ENCODE measurements at regions not wholly inside any gene's neighbourhood (a gene's known extent, or its start where the extent isn't known, plus 50 kb on each side); places are given as distances from the start of the nearest gene placed in this dataset.

DNA sequence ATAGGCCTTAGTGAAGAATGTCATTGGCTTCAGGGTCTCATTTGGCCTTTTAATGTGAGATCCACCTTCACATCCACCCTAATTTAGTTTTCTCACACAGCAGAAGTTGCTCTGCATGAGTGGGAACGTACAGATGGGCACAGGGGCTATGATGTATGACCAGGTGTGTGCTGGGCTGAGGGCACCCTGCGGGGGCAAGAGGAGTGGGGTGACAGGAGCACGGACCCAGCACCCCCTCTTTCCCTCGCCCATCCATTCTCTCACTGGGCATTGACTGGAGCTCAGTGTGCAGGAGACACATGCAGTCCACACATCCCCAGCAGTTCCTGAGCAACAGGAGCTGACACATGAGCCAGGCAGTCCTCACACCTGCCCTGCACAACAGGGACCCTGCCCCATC is 95.1 kb upstream of the PPP2R2D start:
- FAIRE-seq (no peak), DNase-seq (ENCODE audit: insufficient read length, low spot score) (no peak)

DNA sequence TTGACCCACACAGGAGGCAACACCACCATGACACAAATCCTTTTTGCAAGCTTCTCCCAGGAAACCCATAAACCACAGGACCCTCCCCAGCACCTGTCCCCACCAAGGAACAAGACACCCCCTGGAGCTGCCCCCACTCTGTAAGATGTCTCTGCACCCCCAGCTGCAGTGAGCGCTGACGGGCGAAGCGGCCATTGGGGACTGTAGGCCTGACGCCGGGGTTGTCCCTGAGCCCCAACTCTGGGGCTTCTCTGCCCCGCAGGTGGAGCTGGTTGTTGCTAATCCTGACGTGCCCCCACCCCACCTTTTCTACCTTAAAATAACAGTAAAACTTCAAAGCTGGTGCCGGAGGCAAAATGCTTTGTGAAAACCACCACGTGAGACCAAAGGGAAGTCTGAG is 94.7 kb upstream of the PPP2R2D start:
- DNase-seq (ENCODE audit: insufficient read length, low spot score) = no peak
- FAIRE-seq = no peak

DNA sequence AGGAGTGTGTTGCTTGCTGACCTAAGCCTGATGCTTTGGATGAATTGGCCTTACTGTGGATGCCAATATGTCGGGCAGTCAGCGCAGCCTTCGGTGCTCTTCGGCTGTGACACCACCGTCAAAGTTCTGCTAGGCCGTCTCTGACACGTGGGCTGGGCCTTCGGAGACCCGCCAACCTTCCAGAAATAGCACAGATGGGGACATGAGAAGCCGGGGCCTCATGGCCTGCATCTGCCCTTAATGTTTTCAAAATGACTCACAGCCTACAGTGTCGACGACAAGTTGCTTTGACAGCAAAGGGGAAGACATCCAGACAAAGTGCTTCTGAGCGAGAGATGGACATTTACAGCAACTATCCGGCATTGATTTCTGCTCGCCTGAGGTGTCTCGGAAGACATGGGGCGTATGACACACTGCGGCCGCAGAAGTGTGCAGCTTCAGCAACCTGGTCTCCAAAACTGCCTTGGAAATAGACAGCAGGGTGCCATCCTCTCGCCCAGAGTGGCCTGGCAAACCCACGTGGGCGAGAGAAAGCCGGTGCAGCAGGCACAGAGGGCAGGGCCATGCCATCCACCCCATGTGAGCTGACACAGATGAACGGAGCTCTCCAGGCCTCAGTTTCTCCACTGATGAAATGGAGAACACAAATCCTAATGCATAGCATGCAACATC is 94.0 kb upstream of the PPP2R2D start:
- no peak for DNase-seq (ENCODE audit: insufficient read length, low spot score)
- FAIRE-seq = no peak

DNA sequence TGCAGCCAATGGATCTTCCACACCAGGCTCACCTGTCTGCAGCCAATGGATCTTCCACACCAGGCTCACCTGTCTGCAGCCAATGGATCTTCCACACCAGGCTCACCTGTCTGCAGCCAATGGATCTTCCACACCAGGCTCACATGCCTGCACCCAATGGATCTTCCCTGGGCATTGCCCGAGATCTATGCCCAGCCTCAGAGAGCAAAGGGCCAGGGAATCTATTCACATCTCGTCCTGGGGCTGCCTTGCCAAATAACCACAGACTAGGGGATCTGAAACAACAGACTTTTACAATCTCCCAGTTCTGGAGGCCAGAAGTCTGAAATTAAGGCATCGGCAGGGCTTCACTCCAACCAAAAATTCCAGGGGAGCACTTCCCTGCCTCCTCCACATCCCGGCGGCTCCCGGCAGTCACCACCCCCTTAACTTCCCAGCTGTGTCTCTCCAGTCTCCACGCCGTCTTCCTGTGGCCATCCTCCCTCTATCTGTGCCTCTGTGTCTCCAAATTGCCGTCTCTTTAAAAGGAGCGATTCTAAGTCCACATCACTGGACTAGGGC is 92.4 kb upstream of the PPP2R2D start:
- FAIRE-seq (no peak), DNase-seq (ENCODE audit: insufficient read length, low spot score) (no peak)

DNA sequence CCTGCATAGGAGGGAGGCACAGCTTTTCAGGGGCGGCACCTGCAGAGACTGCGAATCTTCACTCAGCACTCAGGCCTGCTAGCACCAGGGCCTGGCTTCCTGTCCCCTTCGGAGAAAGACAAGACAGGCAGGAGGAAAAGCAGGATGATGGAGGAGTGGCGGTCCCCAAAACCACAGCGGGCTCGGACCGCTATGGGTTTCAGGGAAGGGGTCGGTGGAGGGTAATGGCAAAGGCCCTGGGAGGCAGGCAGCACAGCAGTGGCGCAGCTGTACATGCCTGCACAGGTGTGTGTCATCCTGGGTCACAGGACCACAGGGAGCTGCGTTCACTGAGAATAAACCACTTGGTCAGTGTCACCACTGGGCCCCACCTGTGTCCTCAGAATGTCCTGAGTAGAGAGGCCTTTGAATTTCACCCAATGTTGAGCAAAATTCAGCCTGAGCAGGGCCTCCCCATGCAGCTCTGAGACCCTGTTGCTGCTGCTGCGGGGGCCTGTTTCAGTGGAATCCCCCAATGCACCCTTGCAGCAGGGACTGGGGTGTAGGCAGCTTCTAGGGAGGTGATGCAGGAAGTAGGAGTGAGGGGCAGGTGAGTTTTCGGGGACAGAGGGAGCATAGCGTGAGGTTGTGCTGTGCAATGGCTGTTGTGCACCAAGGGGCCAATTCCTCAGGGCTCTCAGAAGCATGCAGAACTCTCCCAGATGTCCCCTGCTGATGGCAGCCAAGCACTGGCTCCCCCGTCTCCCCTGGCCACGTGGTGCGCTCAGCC is 90.6 kb upstream of the PPP2R2D start:
- DNase-seq (ENCODE audit: insufficient read length, low spot score) (no peak), FAIRE-seq (no peak)

DNA sequence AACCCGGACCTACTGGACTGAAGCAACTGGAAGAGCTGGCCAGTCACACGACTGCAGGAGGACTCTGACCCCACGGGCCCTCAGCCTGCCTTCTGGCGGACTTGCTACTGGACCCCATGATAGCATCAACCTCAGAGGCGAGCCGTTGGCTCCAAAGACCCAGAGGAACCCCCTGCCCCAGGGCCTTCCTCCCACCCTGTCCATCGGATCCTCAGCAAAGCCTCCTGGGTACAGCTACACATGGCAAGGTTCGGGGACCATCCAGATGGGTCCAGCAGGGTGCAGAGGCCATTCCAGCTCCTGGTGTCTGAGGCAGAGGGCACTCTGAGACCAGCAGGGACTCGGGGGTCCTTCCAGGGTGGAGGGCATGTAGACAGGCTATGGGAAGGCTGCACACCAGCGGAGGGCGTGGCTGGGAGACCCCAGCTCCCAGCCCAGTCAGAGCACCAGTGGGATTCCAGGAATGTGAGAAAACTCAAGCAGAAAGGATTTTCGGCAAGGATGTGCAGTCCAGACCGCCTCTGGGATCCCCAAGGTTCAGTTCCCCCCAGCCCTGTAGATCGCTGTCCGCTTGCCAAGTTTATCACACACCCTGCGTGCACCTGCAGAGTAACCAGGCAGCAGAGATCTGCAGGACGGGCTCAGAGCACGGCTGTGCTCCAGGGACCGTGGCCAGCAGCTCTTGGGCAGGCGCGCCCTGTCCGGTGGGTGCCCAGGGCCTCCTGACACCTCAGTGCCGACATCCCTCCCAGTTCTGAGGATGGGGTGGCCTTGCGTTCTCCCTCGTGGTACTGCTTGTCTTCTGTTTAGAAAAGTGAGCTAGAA is 89.8 kb upstream of the PPP2R2D start:
- DNase-seq (ENCODE audit: insufficient read length, low spot score) = no peak
- no peak for FAIRE-seq

DNA sequence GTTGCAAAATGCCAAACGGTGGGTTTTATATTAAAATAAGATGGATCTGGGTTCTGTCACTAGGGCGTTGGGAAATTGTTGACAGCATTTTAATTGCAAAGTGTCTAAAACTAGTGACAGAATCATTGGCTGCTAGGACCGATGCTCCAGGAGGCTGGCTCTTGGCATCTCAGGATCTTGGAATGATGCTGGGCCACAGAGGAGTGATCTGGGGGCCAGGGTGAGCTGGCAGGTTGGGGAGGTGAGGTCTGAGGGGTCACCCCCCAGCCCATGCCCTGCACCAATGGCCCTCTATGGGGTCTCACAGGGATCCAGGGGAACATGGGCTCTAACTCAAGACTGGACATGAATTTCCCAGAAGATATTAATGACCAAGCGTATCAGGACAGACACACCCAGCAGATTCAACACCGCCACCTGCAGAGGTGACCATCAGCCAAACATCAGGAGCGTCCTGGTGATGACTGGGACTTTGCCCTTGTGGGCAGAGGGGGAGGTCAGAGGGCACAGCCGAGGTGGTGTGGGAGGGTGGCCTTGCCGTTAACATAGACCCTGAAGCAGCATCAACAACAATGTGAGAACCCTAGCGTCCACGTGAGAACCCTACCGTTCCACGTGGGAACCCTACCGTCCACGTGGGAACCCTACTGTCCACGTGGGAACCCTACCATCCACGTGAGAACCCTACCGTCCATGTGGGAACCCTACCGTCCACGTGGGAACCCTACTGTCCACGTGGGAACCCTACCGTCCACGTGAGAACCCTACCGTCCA is 89.0 kb upstream of the PPP2R2D start:
- DNase-seq (ENCODE audit: insufficient read length, low spot score) (no peak), FAIRE-seq (no peak)

DNA sequence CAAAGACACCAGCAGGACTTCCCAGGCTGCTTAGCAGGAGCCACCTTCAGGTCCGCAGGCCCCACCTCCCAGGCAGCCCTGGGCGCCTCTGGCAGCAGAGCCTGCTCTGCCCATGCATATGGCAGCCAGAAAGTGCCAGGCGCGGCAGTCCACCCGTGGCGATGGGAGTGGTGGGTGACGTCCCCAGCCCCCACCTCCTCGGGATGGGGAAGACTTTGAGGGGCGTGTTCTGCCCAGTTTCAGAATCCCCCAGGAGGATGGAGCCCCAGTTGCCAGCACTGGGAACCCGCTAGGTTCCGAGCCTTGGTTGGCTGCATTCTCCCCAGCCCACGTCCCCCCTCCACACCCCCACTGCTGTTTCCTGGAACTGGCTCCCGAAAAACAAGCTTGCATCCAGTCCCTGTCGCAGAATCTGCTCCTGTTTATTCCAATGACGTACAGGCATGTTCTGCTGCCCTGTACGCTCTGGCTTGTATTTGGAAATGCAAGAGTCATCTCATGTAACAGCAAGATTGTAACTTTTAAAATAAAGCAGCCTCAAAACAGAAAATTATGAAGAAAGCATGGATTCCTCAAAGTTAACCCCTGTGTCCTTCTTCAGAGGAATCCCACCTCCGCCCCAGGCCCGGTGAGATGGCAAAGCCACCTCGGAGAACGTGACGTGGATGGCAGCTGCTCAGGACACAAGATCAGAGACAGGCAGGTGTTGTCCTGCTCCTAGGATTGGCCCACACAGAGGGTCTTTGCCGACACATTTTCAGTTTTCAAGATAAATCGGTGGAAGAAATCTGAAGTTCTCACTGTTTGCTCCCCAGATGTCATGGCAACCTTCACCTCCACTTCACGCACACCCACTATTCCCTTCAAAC is 87.8 kb upstream of the PPP2R2D start:
- DNase-seq (ENCODE audit: insufficient read length, low spot score) (no peak), FAIRE-seq (no peak)

DNA sequence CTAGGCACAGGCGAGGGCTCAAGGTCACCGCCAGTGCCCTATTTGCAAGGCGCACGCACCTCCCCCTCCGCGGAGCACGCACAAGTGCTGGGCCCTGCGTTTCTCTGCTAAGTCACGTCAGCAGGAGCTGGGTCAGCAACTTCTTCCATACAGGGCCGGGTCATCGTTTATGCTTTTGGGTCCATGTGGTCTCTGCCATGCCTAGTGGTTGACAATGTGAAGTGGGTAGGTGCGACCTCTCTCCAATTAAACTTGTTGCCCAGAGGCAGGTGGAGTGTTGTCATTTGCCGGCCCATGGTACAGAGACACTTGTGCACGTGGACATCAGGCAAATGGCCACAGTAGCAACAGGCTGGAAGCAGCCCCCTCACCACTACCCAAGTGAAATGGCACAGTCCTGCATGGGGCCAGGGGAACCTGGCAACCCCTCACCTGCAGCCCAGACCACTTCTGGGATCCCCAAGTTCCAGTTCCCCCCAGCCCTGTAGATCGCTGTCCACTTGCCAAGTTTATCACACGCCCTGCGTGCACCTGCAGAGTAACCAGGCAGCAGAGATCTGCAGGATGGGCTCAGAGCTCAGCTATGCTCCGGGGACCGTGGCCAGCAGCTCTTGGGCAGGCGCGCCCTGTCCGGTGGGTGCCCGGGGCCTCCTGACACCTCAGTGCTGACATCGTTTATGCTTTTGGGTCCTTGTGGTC is 86.1 kb upstream of the PPP2R2D start:
- DNase-seq (ENCODE audit: insufficient read length, low spot score) (no peak), FAIRE-seq (no peak)

DNA sequence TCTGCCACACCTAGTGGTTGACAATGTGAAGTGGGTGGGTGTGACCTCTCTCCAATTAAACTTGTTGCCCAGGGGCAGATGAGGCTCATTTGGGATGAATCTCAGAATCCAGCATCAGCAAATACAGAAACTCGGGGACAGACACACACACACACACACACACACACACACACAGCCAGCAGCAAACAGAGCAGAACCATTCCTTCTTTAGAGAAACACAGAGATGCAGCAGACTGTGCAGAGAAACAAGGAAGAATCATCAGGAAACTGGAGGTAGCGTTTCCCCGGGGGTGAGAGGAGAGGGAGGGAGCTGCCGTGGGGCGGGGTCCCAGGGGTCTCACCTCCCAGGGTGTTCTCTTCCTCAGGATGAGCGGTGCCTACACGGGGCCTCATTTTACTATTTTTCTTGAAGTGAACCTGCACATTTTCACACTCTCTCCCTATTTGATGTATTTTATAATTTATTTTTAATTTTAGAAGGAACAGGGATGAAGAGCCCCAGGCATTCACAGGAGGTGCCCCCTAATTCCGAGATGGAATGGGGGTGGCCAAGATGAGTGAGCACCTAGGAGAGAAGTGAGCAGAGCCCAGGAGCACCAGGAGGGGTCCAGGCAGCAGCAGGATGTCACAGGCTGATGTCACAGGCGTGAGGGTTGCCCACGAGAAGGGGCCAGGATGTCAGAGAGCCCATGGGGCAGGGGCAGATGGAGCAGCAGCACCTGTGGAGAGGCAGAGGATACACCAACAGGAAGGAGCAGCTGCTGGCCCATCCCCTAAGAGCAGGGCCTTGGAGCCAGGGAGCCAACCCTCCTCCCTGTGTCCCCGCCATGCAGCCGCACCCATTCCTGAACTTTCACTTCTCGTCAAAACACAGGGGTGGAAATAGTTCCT is 85.3 kb upstream of the PPP2R2D start:
- FAIRE-seq (no peak), DNase-seq (ENCODE audit: insufficient read length, low spot score) (no peak)

DNA sequence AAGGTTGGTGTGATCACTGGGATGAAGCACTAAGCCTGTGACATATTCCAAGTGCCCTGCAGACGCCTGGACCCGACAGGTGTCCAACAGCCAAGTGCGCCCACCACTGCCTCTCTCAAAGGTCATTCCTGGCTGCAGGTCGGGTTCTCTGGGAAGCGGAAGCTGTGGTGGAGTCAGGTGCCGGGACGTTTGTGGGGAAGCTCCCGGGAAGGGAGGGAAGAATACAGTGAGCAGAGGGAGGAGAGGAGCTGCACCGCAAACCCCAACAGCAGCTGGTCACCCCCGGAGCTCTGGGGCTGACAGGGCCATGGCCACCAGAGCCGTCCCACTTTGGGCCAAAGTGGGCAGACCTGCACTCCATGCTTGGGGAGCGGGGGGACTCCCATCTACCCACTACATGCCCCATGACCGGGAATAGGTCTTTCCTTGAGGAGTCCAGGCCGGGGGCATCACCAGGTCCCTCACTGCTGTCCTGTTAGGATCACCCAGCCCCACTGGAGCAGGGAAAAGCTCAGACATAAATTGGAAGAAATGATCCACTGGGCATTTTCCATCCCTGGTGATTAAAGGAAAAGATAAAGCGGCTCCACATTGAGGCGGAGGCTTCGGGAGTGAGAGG is 84.5 kb upstream of the PPP2R2D start:
- no peak for DNase-seq (ENCODE audit: insufficient read length, low spot score)
- no peak for FAIRE-seq

DNA sequence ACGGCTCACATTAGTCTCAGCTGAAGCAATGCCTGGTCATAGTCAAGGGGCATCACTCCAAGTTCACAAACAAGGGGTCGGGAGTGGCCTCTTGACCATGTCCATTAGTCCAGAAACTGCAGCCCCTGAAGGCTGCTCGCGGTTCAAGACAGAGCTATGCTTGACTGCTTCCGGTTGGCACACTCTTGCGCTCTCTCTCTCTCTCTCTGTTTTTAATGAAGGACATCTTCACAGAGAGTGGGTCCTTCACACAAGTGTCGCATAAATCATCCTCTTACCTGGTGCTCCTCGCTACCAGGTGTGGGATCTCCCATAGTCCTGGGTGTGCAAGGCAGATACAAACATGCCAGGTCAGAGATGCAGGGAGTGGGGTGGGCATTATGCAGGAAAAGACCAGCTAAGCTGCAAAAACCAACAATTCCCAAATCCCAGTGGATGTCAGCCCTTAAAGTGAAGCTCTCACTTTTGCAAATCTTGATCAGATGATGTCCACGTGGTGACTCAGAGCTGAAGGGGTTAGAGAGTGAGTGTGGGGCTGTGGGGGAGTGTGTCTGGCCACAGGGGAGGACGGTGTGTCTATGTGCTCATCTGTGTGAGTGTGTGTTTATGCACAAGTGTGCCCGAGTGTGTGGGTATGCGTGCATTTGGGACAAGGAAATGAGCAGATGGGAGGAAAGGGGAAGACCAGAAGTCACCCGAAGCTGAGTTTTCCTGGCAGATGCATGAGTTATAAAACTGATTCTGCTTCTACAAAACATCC is 83.7 kb upstream of the PPP2R2D start:
- DNase-seq (ENCODE audit: insufficient read length, low spot score) (no peak), FAIRE-seq (no peak)

DNA sequence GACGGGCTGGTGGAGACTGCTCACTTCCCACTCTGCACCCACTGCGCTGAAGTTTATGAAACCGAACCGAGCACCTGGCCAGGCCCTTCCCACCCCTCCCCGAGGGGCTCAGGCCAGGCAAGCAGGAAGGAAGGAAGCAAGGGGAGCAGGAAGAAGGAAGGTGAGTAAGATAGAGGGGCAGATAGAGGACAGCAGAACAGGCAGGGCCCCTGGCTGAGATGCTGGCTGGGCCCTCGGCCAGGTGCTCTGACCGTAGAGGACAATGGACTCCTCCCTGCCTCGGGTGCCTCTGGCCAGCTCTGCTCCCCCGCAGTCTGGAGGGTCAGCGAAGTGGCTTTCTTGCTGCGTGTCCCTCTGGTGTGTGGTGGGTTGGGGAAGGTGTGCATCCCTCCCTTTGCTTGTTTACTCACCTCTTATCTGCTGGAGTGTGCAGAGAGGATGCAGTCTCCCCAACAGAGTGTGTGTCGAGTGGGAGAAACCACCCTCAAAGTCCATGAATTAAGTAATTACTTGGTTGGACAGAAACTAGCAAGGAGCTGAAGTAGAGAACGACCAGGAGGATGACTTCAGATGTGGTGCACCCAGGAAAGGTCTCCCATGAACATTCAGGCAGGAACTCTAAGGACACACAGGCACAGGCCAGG is 82.8 kb upstream of the PPP2R2D start:
- FAIRE-seq = no peak
- DNase-seq (ENCODE audit: insufficient read length, low spot score) = no peak

DNA sequence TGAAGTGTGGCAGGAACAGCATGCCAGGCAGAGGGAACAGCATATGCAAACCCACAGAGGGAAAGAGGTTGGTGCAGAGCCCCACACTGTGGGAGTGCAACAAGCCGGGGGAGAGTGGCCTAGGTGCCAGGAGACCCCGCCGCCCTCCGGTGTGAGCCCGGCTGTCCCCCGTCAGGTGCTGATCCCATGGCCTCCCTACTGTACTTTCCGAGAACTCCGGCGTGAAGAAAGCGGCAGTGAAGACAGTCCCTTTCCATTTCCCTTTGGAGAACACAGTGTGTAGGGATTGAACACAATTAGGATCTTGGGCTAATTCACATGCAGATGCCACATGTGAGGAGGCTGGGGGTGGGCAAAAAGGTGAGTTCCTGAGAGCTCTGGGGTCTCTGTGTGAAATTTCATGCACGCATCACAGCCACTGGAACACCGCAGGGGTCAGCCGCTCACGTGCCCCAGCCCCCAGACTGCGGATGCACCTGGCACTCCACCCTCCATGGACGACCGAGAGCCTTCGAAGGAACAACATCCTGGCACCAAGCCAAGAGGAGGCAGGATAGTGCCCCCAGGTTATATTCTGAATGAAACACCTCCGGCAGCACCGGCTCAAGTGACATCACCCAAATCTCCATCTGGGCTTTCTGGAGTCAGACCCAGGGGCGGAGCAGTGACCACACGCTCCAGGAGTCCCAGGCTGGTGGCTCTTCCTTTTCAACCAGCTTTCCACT is 82.1 kb upstream of the PPP2R2D start:
- DNase-seq (ENCODE audit: insufficient read length, low spot score) = no peak
- FAIRE-seq = no peak

DNA sequence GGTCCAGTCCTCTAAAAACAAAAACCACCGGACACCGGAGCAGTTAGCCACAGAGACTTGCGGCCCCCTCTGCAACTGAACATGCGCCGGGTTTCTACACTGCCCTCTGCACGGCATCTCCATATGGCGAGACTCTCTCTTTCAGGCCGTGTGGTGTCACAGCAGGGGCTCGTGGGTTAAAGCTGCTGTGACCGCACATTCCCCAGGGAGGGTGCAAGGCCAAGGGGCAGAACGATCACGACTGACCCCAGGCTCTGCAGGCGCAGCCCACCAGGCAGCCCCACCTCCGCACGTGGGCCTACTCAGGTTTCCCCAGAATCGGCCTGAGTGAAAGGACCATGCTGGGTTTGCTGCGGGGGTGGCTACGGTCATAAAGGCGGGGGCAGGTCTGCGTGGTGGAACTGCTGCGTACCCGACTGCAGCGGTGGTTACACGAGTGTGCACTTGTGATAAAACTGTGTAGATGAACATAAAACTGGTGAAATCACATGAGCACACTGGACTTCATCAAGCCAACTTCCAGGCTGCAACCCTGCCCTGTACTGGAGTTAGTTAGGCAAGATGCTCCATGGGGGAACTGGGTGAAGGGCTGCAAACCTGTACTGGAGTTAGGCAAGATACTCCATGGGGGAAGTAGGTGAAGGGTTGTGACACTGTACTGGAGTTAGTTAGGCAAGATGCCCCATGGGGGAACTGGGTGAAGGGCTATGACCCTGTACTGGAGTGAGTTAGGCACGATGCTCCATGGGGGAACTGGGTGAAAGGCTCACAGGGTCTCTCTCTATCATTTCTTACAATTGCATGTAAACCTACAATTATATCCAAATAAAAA is 81.4 kb upstream of the PPP2R2D start:
- DNase-seq (ENCODE audit: insufficient read length, low spot score) = no peak
- FAIRE-seq = no peak
